ENCODE measurements at regions not wholly inside any gene's neighbourhood (a gene's known extent, or its start where the extent isn't known, plus 50 kb on each side); places are given as distances from the start of the nearest gene placed in this dataset.

- H3K27me3 Mint-ChIP-seq (ENCODE audit: low read depth, poor library complexity): peaks cover 7% of the 10 kb centered on the region
- H3K36me3 Mint-ChIP-seq (ENCODE audit: low read depth): no peaks in the 10 kb centered on the region
- H3K9me3 Mint-ChIP-seq: peaks cover 8% of the 10 kb centered on the region
- H3K4me3 Mint-ChIP-seq: no peak overlapping the region
- H3K27ac Mint-ChIP-seq: no peak overlapping the region
- no peak for TF ChIP-seq CTCF (IDR thresholded peaks at IDR 0.05)
- no peak for DNase-seq
- no peaks in the 10 kb centered on the region for H3K4me1 Mint-ChIP-seq
Observed at GRCh38 chr19:28051047-28051446, 1161.9 kb downstream of the UQCRFS1 start.

- Mint-ChIP-seq H3K27ac (no peak overlapping the region), H3K4me3 (no peak overlapping the region), H3K4me1 (no peaks in the 10 kb centered on the region), H3K36me3 (ENCODE audit: low read depth) (no peaks in the 10 kb centered on the region), H3K9me3 (peaks cover 8% of the 10 kb centered on the region), H3K27me3 (ENCODE audit: low read depth, poor library complexity) (peaks cover 7% of the 10 kb centered on the region)
- TF ChIP-seq CTCF (IDR thresholded peaks at IDR 0.05): no peak
- no peak for DNase-seq
Observed at GRCh38 chr19:28049875-28050274, 1163.1 kb downstream of the UQCRFS1 start.

GRCh38 chr19:28046932-28047331, 1166.0 kb downstream of the UQCRFS1 start:
- DNase-seq: no peak
- H3K36me3 Mint-ChIP-seq (ENCODE audit: low read depth): no peaks in the 10 kb centered on the region
- H3K4me1 Mint-ChIP-seq: no peaks in the 10 kb centered on the region
- no peak overlapping the region for H3K27ac Mint-ChIP-seq
- peaks cover 5% of the 10 kb centered on the region for H3K27me3 Mint-ChIP-seq (ENCODE audit: low read depth, poor library complexity)
- TF ChIP-seq CTCF (IDR thresholded peaks at IDR 0.05): no peak
- H3K9me3 Mint-ChIP-seq: peaks cover 6% of the 10 kb centered on the region
- no peak overlapping the region for H3K4me3 Mint-ChIP-seq

- DNase-seq: no peak
- Mint-ChIP-seq H3K27me3 (ENCODE audit: low read depth, poor library complexity) (peaks cover 6% of the 10 kb centered on the region), H3K36me3 (ENCODE audit: low read depth) (no peaks in the 10 kb centered on the region), H3K4me3 (no peak overlapping the region), H3K9me3 (peaks cover 6% of the 10 kb centered on the region), H3K27ac (no peak overlapping the region), H3K4me1 (no peaks in the 10 kb centered on the region)
- TF ChIP-seq CTCF (IDR thresholded peaks at IDR 0.05): no peak
Observed at GRCh38 chr19:28045621-28046020, 1167.3 kb downstream of the UQCRFS1 start.

- Mint-ChIP-seq H3K27me3 (ENCODE audit: low read depth, poor library complexity) (peaks cover 6% of the 10 kb centered on the region), H3K4me1 (no peaks in the 10 kb centered on the region), H3K4me3 (no peak overlapping the region), H3K27ac (no peak overlapping the region), H3K36me3 (ENCODE audit: low read depth) (no peaks in the 10 kb centered on the region), H3K9me3 (peaks cover 6% of the 10 kb centered on the region)
- no peak for TF ChIP-seq CTCF (IDR thresholded peaks at IDR 0.05)
- DNase-seq: no peak
Observed at GRCh38 chr19:28044477-28044876, 1168.5 kb downstream of the UQCRFS1 start.

GRCh38 chr19:28042516-28042915, 1170.4 kb downstream of the UQCRFS1 start:
- no peak overlapping the region for H3K4me3 Mint-ChIP-seq

More at GRCh38 chr19:28042516-28042915, 1170.4 kb downstream of the UQCRFS1 start:
- Mint-ChIP-seq H3K9me3 (peaks cover 6% of the 10 kb centered on the region), H3K36me3 (ENCODE audit: low read depth) (no peaks in the 10 kb centered on the region), H3K27ac (no peak overlapping the region), H3K4me1 (peaks cover 11% of the 10 kb centered on the region), H3K27me3 (ENCODE audit: low read depth, poor library complexity) (peaks cover 12% of the 10 kb centered on the region)
- no peak for TF ChIP-seq CTCF (IDR thresholded peaks at IDR 0.05)
- DNase-seq: no peak
